NB4 (cell line): ENCODE measurements at regions not wholly inside any gene's neighbourhood (a gene's known extent, or its start where the extent isn't known, plus 50 kb on each side); places are given as distances from the start of the nearest gene placed in this dataset.

Source experiments
- MAX ChIP-seq: IDR thresholded peaks from 2 replicates; pipeline ENCODE4 v1.6.1; 2011; ENCODE audit warnings: low read depth, low read length
- POLR2A ChIP-seq: IDR thresholded peaks from 2 replicates; pipeline ENCODE4 v1.6.1; 2011; ENCODE audit warnings: mild to moderate bottlenecking; ENCODE audit not compliant: insufficient read length; ENCODE audit errors: extremely low read depth
- TF ChIP-seq, protein P1 (sequence below): IDR thresholded peaks from one replicate; pipeline ENCODE4 v1.5.1; 2012; ENCODE audit warnings: low read depth, low read length

DNA sequence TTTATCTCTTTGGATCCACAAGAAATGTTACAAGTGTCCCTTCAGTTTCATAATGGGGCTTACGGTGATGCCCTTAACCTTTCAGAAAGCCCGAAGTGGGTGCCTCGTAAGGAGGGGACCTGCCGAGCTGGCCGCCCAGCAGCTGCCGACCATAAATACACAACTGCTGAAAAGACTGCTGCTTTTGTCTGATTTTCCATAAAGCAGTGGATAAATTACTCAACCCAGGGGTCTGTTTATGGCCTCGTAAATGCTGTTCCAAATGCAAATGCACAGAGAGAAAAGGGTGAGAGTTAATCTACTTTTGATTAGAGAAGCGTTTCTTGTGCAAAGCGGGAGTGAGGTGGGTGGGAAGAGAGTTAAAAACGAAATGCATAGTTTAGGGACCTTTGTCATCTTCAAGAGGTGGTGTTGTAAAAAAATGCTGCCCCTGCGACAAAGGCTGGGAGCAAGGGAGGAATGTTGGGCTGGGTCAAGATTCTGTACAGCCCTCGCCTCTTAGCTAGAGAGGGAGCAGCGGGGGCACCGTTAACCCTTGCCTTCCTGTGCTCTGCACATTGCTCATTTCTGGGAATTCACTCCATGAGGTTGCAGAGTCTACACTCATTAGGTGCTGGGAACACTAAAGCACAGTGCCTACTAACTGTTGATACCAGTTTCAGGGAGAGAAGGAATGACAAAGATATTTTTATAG lies 112.0 kb upstream of the MTHFD1L start:
- TF ChIP-seq, protein P1, sequence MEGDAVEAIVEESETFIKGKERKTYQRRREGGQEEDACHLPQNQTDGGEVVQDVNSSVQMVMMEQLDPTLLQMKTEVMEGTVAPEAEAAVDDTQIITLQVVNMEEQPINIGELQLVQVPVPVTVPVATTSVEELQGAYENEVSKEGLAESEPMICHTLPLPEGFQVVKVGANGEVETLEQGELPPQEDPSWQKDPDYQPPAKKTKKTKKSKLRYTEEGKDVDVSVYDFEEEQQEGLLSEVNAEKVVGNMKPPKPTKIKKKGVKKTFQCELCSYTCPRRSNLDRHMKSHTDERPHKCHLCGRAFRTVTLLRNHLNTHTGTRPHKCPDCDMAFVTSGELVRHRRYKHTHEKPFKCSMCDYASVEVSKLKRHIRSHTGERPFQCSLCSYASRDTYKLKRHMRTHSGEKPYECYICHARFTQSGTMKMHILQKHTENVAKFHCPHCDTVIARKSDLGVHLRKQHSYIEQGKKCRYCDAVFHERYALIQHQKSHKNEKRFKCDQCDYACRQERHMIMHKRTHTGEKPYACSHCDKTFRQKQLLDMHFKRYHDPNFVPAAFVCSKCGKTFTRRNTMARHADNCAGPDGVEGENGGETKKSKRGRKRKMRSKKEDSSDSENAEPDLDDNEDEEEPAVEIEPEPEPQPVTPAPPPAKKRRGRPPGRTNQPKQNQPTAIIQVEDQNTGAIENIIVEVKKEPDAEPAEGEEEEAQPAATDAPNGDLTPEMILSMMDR: no peak
- no peak for TF ChIP-seq POLR2A
- TF ChIP-seq MAX: no peak
